HG02571 (cell line): ENCODE measurements at regions not wholly inside any gene's neighbourhood (a gene's known extent, or its start where the extent isn't known, plus 50 kb on each side); places are given as distances from the start of the nearest gene placed in this dataset.

Experiments used
- ATAC-seq: cut with Tn5 transposase; IDR thresholded peaks from one replicate; pipeline ENCODE4 v1.9.1; 2021; ENCODE audit warnings: mild to moderate bottlenecking, moderate library complexity; ENCODE audit not compliant: unreplicated experiment

GRCh38 chr9:1462626-1463308 is 412.6 kb downstream of the DMRT2 start:
- ATAC-seq = no peak

DNA sequence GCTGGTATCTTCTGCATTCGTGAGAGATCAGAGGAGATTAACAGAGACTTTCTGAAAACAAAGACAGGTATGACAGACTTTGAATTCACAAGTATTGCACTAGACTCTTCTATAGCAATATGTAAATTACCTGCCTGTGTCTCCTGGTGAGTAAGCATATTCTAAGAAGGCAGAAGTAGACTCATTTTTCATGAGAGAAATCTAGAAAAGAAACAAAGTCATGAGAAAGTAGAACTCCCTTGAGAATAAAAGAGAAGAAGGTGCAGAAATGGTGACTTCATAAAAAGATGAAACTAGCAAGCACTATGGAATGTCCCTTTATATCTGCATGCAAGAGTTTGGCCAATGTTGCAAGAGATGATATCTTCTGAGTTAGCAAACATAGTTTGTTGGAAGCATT is 419.8 kb downstream of the DMRT2 start:
- peak; percentile 95 for ATAC-seq

GRCh38 chr9:1473956-1474634 is 423.9 kb downstream of the DMRT2 start:
- no peak for ATAC-seq

GRCh38 chr9:1474671-1475070 is 424.5 kb downstream of the DMRT2 start:
- ATAC-seq = no peak

DNA sequence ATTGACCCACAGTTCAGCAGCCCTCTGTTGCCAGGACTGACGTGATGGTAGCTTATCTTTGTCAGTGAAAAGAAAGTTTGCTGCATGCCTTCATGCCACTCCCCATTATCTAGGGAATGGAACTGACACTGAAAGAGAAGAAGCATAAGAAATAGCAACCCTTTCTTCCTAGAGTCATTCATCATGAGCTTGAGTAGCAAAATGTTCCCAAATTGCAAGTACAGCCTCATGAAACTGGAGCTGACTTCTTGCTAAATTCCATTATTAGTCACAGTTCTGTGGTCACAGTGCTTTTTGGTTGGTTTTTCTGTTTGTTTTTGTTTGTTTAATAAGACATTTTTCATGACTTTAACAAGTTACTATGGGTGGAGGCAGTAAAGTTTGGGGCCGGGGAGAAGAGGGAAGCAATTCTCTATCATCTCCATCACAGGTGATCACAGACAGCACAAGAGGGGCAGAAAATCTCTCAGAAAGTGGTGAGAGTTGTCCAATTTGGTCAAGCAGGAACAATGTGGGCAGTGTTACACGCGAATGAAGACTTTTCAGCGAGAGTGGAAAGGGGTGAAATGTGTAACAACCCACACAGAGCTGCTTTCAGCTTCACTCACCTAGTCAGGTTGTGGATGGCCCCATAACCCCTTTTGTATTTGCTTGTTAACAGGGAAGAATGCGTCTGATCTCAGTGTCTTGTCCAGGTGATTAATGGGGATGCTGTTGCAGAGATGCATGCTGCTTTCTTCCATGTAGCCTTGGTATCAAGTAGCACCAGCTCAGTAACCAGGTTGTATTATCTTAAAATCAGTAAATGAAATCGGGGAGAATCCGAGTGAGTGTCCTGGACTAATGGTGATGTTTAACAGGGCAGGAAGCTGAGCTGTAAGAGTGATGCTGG is 440.4 kb downstream of the DMRT2 start:
- peak; percentile 91 for ATAC-seq

- no peak for ATAC-seq
Measured at GRCh38 chr9:1492156-1492555, 442.0 kb downstream of the DMRT2 start.

GRCh38 chr9:1495282-1496030 is 445.3 kb downstream of the DMRT2 start:
- no peak for ATAC-seq

GRCh38 chr9:1505489-1505888 is 455.3 kb downstream of the DMRT2 start:
- ATAC-seq = no peak

DNA sequence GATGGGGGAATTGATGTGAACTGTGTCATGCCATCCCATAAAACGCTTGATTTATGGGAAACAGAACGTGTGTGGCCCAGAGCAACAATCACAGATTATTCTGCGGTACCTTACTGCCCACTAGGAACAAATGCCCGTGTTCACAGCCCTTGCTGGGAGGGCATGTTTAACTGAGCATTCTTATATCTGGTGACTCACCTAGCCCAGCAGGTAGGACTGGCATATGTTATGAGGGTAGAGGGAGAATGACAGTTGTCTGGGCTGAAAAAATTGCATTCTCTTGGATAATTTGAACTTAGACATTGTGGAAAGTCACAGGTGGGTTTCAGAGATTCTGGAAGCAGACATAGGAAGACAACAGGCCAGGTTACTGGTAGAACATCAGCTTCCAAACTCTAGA is 460.6 kb downstream of the DMRT2 start:
- no peak for ATAC-seq

DNA sequence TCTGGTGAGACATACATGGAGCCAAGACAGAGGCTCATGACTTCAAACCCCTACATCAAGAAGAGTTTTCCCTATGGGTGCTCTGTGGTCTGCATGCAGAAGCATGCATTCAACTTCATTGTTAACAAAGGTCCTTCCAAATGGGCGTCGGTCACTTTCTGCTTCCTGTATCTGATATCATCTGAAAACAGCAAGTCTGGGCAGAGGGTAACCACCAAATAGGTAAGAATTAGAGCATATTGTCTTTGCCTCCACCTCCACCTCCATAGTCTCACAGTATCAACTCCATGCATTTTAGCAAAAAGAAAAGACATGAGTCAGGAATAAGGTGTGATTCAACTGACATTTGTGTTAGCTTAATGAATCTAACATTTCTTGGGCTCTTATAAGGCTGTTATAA is 462.9 kb downstream of the DMRT2 start:
- ATAC-seq = no peak

- ATAC-seq = no peak
Measured at GRCh38 chr9:1514250-1514649, 464.1 kb downstream of the DMRT2 start.

- no peak for ATAC-seq
Measured at GRCh38 chr9:1514776-1515363, 464.7 kb downstream of the DMRT2 start.

- no peak for ATAC-seq
Measured at GRCh38 chr9:1515557-1515956, 465.4 kb downstream of the DMRT2 start.

- no peak for ATAC-seq
Measured at GRCh38 chr9:1521547-1521946, 471.4 kb downstream of the DMRT2 start.

DNA sequence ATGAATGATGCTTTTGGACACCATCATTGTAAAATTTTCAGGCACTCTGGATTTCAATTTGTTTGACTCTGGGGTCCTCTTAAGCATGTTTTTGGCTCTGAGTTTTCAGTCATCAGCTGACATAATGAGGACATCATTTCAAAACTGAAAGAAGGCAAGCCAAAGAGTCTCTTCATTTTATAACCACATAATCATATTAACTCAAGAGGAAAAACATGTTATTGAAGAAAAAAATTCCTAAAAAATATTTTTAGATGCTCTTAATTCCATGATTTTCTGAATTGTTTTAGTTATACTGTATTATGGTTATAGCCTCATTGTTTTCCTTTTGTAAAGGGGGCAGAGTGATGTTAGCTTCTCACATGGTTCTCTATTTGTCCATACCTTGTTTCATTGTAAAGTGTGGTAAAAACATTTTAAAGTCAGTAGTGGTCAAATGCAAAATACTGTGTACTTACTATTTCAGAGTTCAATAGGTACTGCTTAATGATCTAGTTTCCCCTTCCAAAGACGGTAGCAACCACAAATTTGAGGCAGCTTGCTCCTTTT is 472.1 kb downstream of the DMRT2 start:
- peak; percentile 65 for ATAC-seq

- no peak for ATAC-seq
Measured at GRCh38 chr9:1528456-1528855, 478.3 kb downstream of the DMRT2 start.

- no peak for ATAC-seq
Measured at GRCh38 chr9:1530696-1531095, 480.5 kb downstream of the DMRT2 start.

GRCh38 chr9:1531424-1531823 is 481.3 kb downstream of the DMRT2 start:
- ATAC-seq = no peak

- ATAC-seq = no peak
Measured at GRCh38 chr9:1532171-1532570, 482.0 kb downstream of the DMRT2 start.

- no peak for ATAC-seq
Measured at GRCh38 chr9:1535051-1535450, 480.1 kb upstream of the SMARCA2 start.
